Right cardiac atrium (tissue), 5 donors: ENCODE measurements at regions not wholly inside any gene's neighbourhood (a gene's known extent, or its start where the extent isn't known, plus 50 kb on each side); places are given as distances from the start of the nearest gene placed in this dataset.

Experiments used
- ATAC-seq, 2 donors: fragments of 200-7000 bp; cut with Tn5 transposase; one replicate each; pipeline versions ENCODE4 v1.8.0 to v1.9.1; 2020; ENCODE audit warnings: moderate library complexity in 2 of 2, mild to moderate bottlenecking in 1 of 2
- DNase-seq, 3 donors: peaks; one replicate each; pipeline ENCODE4 v3.0.0-alpha.2; 2020
- H3K27ac ChIP-seq: one replicate; pipeline ENCODE4 v1.5.1; 2013; ENCODE audit warnings: mild to moderate bottlenecking, low read length, control low read depth, moderate library complexity
- H3K27me3 ChIP-seq: one replicate; pipeline ENCODE4 v1.6.1; 2013; ENCODE audit not compliant: control insufficient read depth, insufficient read depth
- H3K4me1 ChIP-seq: one replicate; pipeline ENCODE4 v1.6.1; 2013; ENCODE audit warnings: low read length; ENCODE audit not compliant: control insufficient read depth, insufficient read depth
- H3K4me3 ChIP-seq: one replicate; pipeline ENCODE4 v1.5.1; 2013; ENCODE audit warnings: low read length, control low read depth
- H3K9me3 ChIP-seq: one replicate; pipeline ENCODE4 v1.6.1; 2013; ENCODE audit warnings: low read length; ENCODE audit not compliant: control insufficient read depth
- WGBS: extraction: QIAGEN DNeasy Blood & Tissue Kit; methylation state at CpG from one replicate; pipeline ENCODE4 v1.1.7; 2013; 5-methylcytosine and 5-hydroxymethylcytosine counted together
- intact Hi-C, 4 donors: fragments of 100-400 bp; cut with DNase I; formaldehyde crosslinking; loops; one replicate each; pipeline versions ENCODE4 v1.11.0 to v1.14.0; 2022 to 2023
- donor health status: healthy with polysubstance abuse.
- donor health status: DM: no; HTN: yes; CAD: no.
- donor health status: DM: no; HTN: no; CAD: no.
- donor health status: DM: no; HTN: yes; CAD: no; lungs with severe emphysema.
- donor health status: DM: yes; HTN: yes; CAD: no.

- no peak for DNase-seq
- Histone ChIP-seq H3K27me3 (no peaks in the 10 kb centered on the region), H3K27ac (no peak overlapping the region)
Observed at GRCh38 chr12:94046626-94047410, 101.6 kb upstream of the PLXNC1 start.

GRCh38 chr12:94047781-94048567 is 100.4 kb upstream of the PLXNC1 start:
- Histone ChIP-seq H3K9me3 (no peaks in the 10 kb centered on the region), H3K4me3 (no peak overlapping the region), H3K4me1 (no peaks in the 10 kb centered on the region), H3K27me3 (no peaks in the 10 kb centered on the region), H3K27ac (peak overlapping the region; percentile 73)
- DNase-seq (no peak), ATAC-seq (peak; percentile 50 to 58)
- intact Hi-C loops: no loop called here
- 50% methylated on average over 7 of the region's 7 CpGs for WGBS

More at GRCh38 chr12:94046626-94047410, 101.6 kb upstream of the PLXNC1 start:
- no peaks in the 10 kb centered on the region for H3K9me3 ChIP-seq
- WGBS: 74% methylated on average over 7 of the region's 7 CpGs
- no peak overlapping the region for H3K4me3 ChIP-seq
- no peaks in the 10 kb centered on the region for H3K4me1 ChIP-seq
- ATAC-seq: no peak
- intact Hi-C loops: no loop called here

GRCh38 chr12:94048757-94049156 is 99.6 kb upstream of the PLXNC1 start:
- Histone ChIP-seq H3K4me1 (no peaks in the 10 kb centered on the region), H3K27ac (no peak overlapping the region), H3K4me3 (no peak overlapping the region), H3K9me3 (no peaks in the 10 kb centered on the region), H3K27me3 (no peaks in the 10 kb centered on the region)
- intact Hi-C loops: no loop called here
- WGBS: 77% methylated on average over 3 of the region's 3 CpGs
- ATAC-seq (no peak), DNase-seq (no peak)

GRCh38 chr12:94049718-94050117 is 98.7 kb upstream of the PLXNC1 start:
- Histone ChIP-seq H3K9me3 (no peaks in the 10 kb centered on the region), H3K4me3 (no peak overlapping the region), H3K27me3 (no peaks in the 10 kb centered on the region), H3K27ac (no peak overlapping the region), H3K4me1 (no peaks in the 10 kb centered on the region)
- DNase-seq (no peak), ATAC-seq (no peak)
- intact Hi-C loops: no loop called here
- WGBS: 66% methylated on average over 2 of the region's 2 CpGs

GRCh38 chr12:94053676-94054075 is 94.7 kb upstream of the PLXNC1 start:
- DNase-seq (no peak), ATAC-seq (no peak)
- H3K4me1 ChIP-seq: no peaks in the 10 kb centered on the region
- WGBS: 97% methylated on average over 2 of the region's 2 CpGs
- H3K27ac ChIP-seq: no peak overlapping the region
- intact Hi-C loops: no loop called here
- no peak overlapping the region for H3K4me3 ChIP-seq
- no peaks in the 10 kb centered on the region for H3K9me3 ChIP-seq
- H3K27me3 ChIP-seq: no peaks in the 10 kb centered on the region

GRCh38 chr12:94055528-94055927 is 92.8 kb upstream of the PLXNC1 start:
- H3K27ac ChIP-seq: no peak overlapping the region
- intact Hi-C loops: no loop called here
- no peaks in the 10 kb centered on the region for H3K9me3 ChIP-seq
- H3K27me3 ChIP-seq: no peaks in the 10 kb centered on the region
- H3K4me1 ChIP-seq: no peaks in the 10 kb centered on the region
- ATAC-seq (no peak), DNase-seq (no peak)
- no peak overlapping the region for H3K4me3 ChIP-seq
- WGBS: 85% methylated on average over 3 of the region's 3 CpGs

GRCh38 chr12:94056419-94057158 is 91.8 kb upstream of the PLXNC1 start:
- H3K4me1 ChIP-seq: no peaks in the 10 kb centered on the region
- no peak for DNase-seq
- no peak for ATAC-seq
- intact Hi-C loops: no loop called here
- no peaks in the 10 kb centered on the region for H3K9me3 ChIP-seq
- no peak overlapping the region for H3K4me3 ChIP-seq
- H3K27ac ChIP-seq: no peak overlapping the region
- H3K27me3 ChIP-seq: no peaks in the 10 kb centered on the region
- 91% methylated on average over 2 of the region's 2 CpGs for WGBS

GRCh38 chr12:94057262-94058151 is 90.9 kb upstream of the PLXNC1 start:
- no peaks in the 10 kb centered on the region for H3K9me3 ChIP-seq
- 67% methylated on average over 7 of the region's 7 CpGs for WGBS
- no peaks in the 10 kb centered on the region for H3K4me1 ChIP-seq
- H3K27me3 ChIP-seq: no peaks in the 10 kb centered on the region
- intact Hi-C loops: no loop called here
- H3K4me3 ChIP-seq: no peak overlapping the region
- ATAC-seq (peak; percentile 89), DNase-seq (peak in 1 of 3 donors; percentile 50)
- no peak overlapping the region for H3K27ac ChIP-seq

GRCh38 chr12:94059394-94060368 is 88.7 kb upstream of the PLXNC1 start:
- ATAC-seq: no peak
- no peaks in the 10 kb centered on the region for H3K9me3 ChIP-seq
- 76% methylated on average over 5 of the region's 5 CpGs for WGBS
- peaks cover 2% of the 10 kb centered on the region for H3K4me1 ChIP-seq
- no peak overlapping the region for H3K27ac ChIP-seq
- no peaks in the 10 kb centered on the region for H3K27me3 ChIP-seq
- DNase-seq: no peak
- intact Hi-C loops: no loop called here
- no peak overlapping the region for H3K4me3 ChIP-seq
